DOHH2 (cell line): ENCODE measurements at regions not wholly inside any gene's neighbourhood (a gene's known extent, or its start where the extent isn't known, plus 50 kb on each side); places are given as distances from the start of the nearest gene placed in this dataset.

ENCODE experiments used
- H3F3A ChIP-seq: fragments of 200-600 bp; sonication (generic), shearing (Covaris generic); 2 replicates; pipeline ENCODE4 v1.6.0; 2016; ENCODE audit warnings: antibody characterized with exemption, mild to moderate bottlenecking; ENCODE audit not compliant: control insufficient read depth, insufficient read depth
- H3K27ac ChIP-seq: fragments of 200-600 bp; sonication (generic); 2 replicates; pipeline ENCODE4 v1.5.1; 2014; ENCODE audit warnings: low read depth, mild to moderate bottlenecking, low read length, moderate library complexity
- H3K27me3 ChIP-seq: fragments of 200-600 bp; sonication (generic); 2 replicates; pipeline ENCODE4 v1.6.1; 2014; ENCODE audit warnings: mild to moderate bottlenecking, low read length, mixed read lengths; ENCODE audit not compliant: control insufficient read depth
- H3K36me3 ChIP-seq: fragments of 200-600 bp; sonication (generic); 2 replicates; pipeline ENCODE4 v1.6.1; 2014; ENCODE audit warnings: mild to moderate bottlenecking, low read length, moderate library complexity, mixed read lengths; ENCODE audit not compliant: control insufficient read depth
- H3K4me1 ChIP-seq: fragments of 200-600 bp; sonication (generic); 2 replicates; pipeline ENCODE4 v1.6.1; 2014; ENCODE audit warnings: mild to moderate bottlenecking, low read length, mixed read lengths; ENCODE audit not compliant: control insufficient read depth
- H3K4me2 ChIP-seq: fragments of 200-600 bp; sonication (generic); 2 replicates; pipeline ENCODE4 v1.6.0; 2014; ENCODE audit warnings: mild to moderate bottlenecking, low read length, moderate library complexity
- H3K4me3 ChIP-seq: fragments of 200-600 bp; sonication (generic); 2 replicates; pipeline ENCODE4 v1.5.1; 2014; ENCODE audit warnings: mild to moderate bottlenecking, low read length, mixed read lengths
- H3K79me2 ChIP-seq: fragments of 200-600 bp; sonication (generic); 2 replicates; pipeline ENCODE4 v1.6.1; 2014; ENCODE audit warnings: mild to moderate bottlenecking, low read length, mixed read lengths; ENCODE audit not compliant: control insufficient read depth
- H3K9me2 ChIP-seq: fragments of 200-600 bp; sonication (generic); replicated peaks from 2 replicates; pipeline ENCODE4 v1.6.1; 2014; ENCODE audit warnings: mild to moderate bottlenecking, low read length, mixed read lengths; ENCODE audit not compliant: control insufficient read depth
- H3K9me3 ChIP-seq: fragments of 200-600 bp; sonication (generic); 2 replicates; pipeline ENCODE4 v1.6.1; 2014; ENCODE audit warnings: antibody characterized with exemption, low read length, mixed read lengths; ENCODE audit not compliant: control insufficient read depth, insufficient read depth
- H4K20me1 ChIP-seq: fragments of 200-600 bp; sonication (generic); 2 replicates; pipeline ENCODE4 v1.6.0; 2014; ENCODE audit warnings: low read depth, mild to moderate bottlenecking, antibody characterized with exemption, low read length, moderate library complexity; ENCODE audit not compliant: control insufficient read depth, insufficient read depth
- EZH2phosphoT487 ChIP-seq: fragments of 200-600 bp; sonication (generic); IDR thresholded peaks from 2 replicates; pipeline ENCODE4 v1.6.1; 2017; ENCODE audit warnings: borderline replicate concordance, mild to moderate bottlenecking, antibody characterized with exemption, low read length, moderate library complexity, mixed read lengths
- TF ChIP-seq, protein P1 (sequence below): fragments of 200-600 bp; sonication (generic); IDR thresholded peaks from one replicate; pipeline ENCODE4 v1.5.1; 2014; ENCODE audit warnings: antibody characterized with exemption, mild to moderate bottlenecking, low read depth, low read length; ENCODE audit not compliant: poor library complexity, severe bottlenecking

DNA sequence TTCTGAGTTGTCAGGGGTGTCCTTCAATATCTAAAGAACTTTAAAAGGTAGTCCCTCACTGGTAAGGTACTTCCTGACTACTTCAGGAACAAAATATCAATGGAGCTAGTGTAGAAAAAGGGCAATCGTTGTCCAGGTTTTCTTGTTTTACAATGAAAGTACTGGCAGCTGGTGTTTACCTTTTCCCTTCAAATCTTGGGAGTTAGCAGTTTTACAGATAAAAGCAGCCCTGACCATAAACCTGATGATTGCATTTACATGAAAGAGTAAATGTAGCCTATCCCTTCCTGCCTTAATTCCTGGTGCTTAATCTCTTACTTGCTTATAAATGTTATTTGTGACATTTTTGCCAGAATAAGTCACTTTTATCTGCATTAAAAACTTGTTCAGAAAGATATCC is 559.9 kb upstream of the ARPP21 start:
- TF ChIP-seq, protein P1, sequence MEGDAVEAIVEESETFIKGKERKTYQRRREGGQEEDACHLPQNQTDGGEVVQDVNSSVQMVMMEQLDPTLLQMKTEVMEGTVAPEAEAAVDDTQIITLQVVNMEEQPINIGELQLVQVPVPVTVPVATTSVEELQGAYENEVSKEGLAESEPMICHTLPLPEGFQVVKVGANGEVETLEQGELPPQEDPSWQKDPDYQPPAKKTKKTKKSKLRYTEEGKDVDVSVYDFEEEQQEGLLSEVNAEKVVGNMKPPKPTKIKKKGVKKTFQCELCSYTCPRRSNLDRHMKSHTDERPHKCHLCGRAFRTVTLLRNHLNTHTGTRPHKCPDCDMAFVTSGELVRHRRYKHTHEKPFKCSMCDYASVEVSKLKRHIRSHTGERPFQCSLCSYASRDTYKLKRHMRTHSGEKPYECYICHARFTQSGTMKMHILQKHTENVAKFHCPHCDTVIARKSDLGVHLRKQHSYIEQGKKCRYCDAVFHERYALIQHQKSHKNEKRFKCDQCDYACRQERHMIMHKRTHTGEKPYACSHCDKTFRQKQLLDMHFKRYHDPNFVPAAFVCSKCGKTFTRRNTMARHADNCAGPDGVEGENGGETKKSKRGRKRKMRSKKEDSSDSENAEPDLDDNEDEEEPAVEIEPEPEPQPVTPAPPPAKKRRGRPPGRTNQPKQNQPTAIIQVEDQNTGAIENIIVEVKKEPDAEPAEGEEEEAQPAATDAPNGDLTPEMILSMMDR: no peak
- TF ChIP-seq EZH2phosphoT487: no peak
- H3K9me3 ChIP-seq: no peaks in the 10 kb centered on the region

DNA sequence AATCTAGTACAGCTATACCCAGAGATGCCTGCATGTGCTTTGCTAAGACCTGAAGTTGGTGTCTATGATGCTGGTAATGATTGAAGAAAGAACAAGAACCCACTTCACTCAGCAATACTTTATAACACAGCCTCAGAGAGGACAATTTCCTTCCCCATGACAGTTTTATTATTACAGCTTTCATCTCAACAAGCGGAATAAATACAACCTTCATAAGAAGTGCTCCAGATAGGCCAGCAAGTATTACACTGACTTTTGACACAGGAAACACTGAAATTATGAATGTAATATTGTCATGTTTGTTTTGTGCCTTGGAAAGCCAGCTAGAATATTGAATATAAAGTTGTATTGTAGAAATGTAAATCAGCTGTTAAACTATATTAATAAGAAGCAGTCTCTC is 557.4 kb upstream of the ARPP21 start:
- no peaks in the 10 kb centered on the region for H3F3A ChIP-seq
- no peak for TF ChIP-seq EZH2phosphoT487
- TF ChIP-seq, protein P1: no peak
- H3K4me1 ChIP-seq: no peaks in the 10 kb centered on the region
- no peaks in the 10 kb centered on the region for H3K36me3 ChIP-seq
- no peak overlapping the region for H3K4me2 ChIP-seq
- H3K9me2 ChIP-seq: no peaks in the 10 kb centered on the region
- no peak overlapping the region for H3K4me3 ChIP-seq
- H3K9me3 ChIP-seq: no peaks in the 10 kb centered on the region
- no peaks in the 10 kb centered on the region for H3K27me3 ChIP-seq
- H3K27ac ChIP-seq: no peak overlapping the region
- H3K79me2 ChIP-seq: no peaks in the 10 kb centered on the region
- H4K20me1 ChIP-seq: no peaks in the 10 kb centered on the region

More for the DNA sequence above, 559.9 kb upstream of the ARPP21 start:
- Histone ChIP-seq H3K36me3 (no peaks in the 10 kb centered on the region), H3K4me1 (no peaks in the 10 kb centered on the region), H3F3A (no peaks in the 10 kb centered on the region), H3K27ac (no peak overlapping the region), H3K79me2 (no peaks in the 10 kb centered on the region), H3K4me2 (no peak overlapping the region), H3K9me2 (no peaks in the 10 kb centered on the region), H3K4me3 (no peak overlapping the region), H4K20me1 (no peaks in the 10 kb centered on the region), H3K27me3 (no peaks in the 10 kb centered on the region)

DNA sequence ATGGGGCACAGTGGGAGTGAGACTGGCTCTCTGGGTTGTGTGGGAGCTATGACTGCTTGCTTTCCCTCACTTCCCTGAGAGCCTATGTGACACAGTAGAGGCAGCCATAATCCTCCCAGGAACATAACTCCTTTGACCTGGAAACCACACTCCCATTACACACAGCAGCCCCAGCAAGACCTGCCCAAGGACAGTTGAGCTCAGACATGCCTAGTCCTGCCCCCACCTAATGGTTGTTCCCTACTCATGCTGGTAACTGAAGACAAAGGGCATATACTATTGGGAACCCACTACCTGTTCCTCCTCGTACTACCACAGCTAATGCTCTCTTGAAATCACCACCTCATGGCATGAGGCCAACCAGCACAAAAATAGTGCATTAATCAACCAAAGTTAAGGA is 550.4 kb upstream of the ARPP21 start:
- H3K79me2 ChIP-seq: no peaks in the 10 kb centered on the region
- no peaks in the 10 kb centered on the region for H3K9me3 ChIP-seq
- H3K27me3 ChIP-seq: no peaks in the 10 kb centered on the region
- no peaks in the 10 kb centered on the region for H3F3A ChIP-seq
- no peaks in the 10 kb centered on the region for H3K4me1 ChIP-seq
- H3K4me2 ChIP-seq: no peak overlapping the region
- no peak overlapping the region for H3K4me3 ChIP-seq
- no peak overlapping the region for H3K27ac ChIP-seq
- no peaks in the 10 kb centered on the region for H4K20me1 ChIP-seq
- H3K36me3 ChIP-seq: no peaks in the 10 kb centered on the region
- no peaks in the 10 kb centered on the region for H3K9me2 ChIP-seq
- TF ChIP-seq, protein P1: no peak
- no peak for TF ChIP-seq EZH2phosphoT487

DNA sequence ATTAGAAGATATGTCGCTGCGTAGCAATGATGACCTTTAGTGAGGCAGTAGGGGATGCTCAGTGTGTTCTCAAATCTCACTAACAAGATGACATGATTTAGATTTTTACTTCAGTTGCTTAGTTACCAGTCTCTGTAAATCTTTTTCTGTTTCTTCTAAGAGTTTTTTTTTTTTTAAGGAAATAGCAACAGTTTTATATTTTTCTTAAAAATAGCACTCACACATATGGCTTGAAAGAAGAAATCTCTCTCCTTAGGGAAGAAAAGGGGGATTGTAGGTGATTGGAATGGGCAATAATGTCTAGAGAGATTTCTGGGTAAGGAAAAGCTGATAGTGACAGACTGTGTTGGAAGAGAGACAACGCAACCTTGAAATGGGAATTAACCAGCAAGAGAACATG is 524.6 kb upstream of the ARPP21 start:
- TF ChIP-seq, protein P1: no peak
- TF ChIP-seq EZH2phosphoT487: no peak

More for the DNA sequence above, 524.6 kb upstream of the ARPP21 start:
- Histone ChIP-seq H3K79me2 (no peaks in the 10 kb centered on the region), H3K9me2 (no peaks in the 10 kb centered on the region), H3F3A (no peaks in the 10 kb centered on the region), H3K36me3 (no peaks in the 10 kb centered on the region), H3K9me3 (no peaks in the 10 kb centered on the region), H3K27me3 (no peaks in the 10 kb centered on the region), H3K4me3 (no peak overlapping the region), H4K20me1 (no peaks in the 10 kb centered on the region), H3K4me1 (no peaks in the 10 kb centered on the region), H3K4me2 (no peak overlapping the region), H3K27ac (no peak overlapping the region)
